NCI-H446 (cell line): ENCODE measurements at regions not wholly inside any gene's neighbourhood (a gene's known extent, or its start where the extent isn't known, plus 50 kb on each side); places are given as distances from the start of the nearest gene placed in this dataset.
"Not testable (repeated sequence)": the region's sequence is repeated elsewhere in the genome, so short reads cannot be mapped to it uniquely, and the experiment has no call there.

ENCODE experiments used
- DNase-seq, 2 experiments: peaks; one replicate each; lab custom pipeline; 2025; lab: John Stamatoyannopoulos, UW

- no peak for DNase-seq
Measured at GRCh38 chr4:170697845-170698244, 608.1 kb upstream of the AADAT start.

GRCh38 chr4:170697045-170697444 lies 607.3 kb upstream of the AADAT start:
- DNase-seq = no peak

- DNase-seq = no peak
Measured at GRCh38 chr4:170691168-170691567, 601.4 kb upstream of the AADAT start.

DNA sequence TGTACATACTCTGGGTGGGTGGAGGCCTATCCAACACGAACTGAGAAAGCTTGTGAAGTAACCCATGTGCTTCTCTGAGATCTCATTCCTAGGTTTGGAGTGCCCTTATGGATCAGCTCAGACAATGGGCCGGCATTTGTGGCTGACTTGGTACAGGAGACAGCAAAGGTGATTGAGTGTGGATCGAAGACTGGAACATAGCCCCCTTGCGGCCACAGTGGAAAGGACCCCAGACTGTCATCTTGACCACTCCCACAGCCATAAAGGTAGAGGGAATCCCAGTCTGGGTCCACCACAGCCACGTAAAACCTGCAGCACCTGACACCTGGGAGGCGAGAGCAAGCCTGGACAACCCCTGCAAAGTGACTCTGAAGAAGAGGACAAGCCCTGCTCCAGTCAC lies 598.0 kb upstream of the AADAT start:
- no peak for DNase-seq

DNA sequence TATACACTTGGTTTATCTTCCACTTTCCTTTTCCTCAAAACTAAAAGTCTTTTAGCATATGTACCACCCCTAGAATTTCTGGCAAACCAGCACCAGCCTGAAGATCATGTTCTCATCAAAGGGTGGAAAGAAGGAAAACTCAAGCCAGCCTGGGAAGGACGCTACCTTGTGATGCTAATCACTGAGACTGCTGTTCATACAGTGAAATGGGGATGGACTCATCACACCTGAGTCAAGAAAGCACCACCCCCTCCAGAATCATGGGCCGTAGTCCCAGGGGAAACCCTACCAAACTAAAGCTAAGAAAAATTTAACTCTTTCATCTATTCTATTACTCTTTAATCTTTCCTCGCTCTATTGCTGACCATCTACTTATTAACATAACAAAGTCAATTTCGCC lies 595.9 kb upstream of the AADAT start:
- not testable (repeated sequence) for DNase-seq

- DNase-seq = no peak
Measured at GRCh38 chr4:170682558-170683294, 593.0 kb upstream of the AADAT start.

- not testable (repeated sequence) for DNase-seq
Measured at GRCh38 chr4:170682087-170682486, 592.3 kb upstream of the AADAT start.

DNA sequence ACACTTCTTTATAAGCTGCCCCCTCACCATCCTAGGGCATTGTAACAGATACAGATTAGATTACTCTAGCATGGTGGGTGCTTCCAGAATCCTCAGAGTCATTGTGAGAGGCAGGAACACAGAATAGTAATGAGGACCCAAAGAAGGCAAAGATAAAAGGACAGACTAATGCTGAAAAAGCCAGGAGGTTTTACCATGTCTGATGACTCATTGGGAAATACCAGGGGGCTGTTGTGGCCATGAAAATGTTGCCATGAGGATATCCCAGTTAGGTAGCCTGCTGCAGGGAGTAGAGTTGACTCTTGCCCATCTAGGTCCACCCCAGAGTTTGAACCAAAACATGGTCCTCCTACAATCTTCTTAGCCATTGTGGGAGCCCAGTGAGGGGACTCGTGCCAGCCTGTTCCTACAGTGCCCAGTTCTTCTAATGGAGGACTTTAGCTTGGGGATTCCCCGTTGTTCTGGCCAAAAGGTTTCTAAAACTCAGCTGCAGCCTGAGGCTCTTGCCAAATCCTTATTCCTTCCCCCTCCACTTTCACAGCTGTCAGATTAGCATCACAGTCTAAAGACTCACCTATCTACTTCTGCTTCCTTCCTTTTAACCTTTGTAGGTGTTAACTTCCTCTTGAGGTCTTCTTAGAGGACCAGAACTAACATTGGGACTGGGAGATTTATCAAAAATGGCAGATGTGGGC lies 586.0 kb upstream of the AADAT start:
- no peak for DNase-seq

DNA sequence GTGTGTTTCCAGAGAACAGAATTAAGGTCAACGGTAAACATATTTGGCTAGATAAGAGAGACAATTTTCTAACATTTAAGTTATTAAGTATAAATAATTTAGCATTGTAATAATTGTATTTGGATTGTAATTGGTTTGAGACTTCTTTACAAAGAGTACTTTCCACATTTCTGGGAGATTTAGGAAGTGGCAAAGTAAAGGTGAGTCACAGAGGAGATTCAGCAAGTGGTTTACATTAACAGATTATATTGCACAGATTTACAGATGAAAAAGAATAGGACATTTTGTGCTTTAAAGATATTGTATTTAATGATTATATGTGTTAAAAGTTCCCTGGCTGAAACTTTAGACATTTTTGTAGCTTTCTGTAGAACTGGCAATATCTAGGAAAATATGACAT lies 584.4 kb upstream of the AADAT start:
- DNase-seq = no peak

- DNase-seq = no peak
Measured at GRCh38 chr4:170672381-170672965, 582.7 kb upstream of the AADAT start.

GRCh38 chr4:170671171-170671570 lies 581.4 kb upstream of the AADAT start:
- no peak for DNase-seq

GRCh38 chr4:170667814-170668213 lies 578.1 kb upstream of the AADAT start:
- DNase-seq = no peak

GRCh38 chr4:170666909-170667308 lies 577.2 kb upstream of the AADAT start:
- DNase-seq = no peak

- DNase-seq = no peak
Measured at GRCh38 chr4:170662250-170662649, 572.5 kb upstream of the AADAT start.

GRCh38 chr4:170657761-170658160 lies 568.0 kb upstream of the AADAT start:
- DNase-seq = no peak

DNA sequence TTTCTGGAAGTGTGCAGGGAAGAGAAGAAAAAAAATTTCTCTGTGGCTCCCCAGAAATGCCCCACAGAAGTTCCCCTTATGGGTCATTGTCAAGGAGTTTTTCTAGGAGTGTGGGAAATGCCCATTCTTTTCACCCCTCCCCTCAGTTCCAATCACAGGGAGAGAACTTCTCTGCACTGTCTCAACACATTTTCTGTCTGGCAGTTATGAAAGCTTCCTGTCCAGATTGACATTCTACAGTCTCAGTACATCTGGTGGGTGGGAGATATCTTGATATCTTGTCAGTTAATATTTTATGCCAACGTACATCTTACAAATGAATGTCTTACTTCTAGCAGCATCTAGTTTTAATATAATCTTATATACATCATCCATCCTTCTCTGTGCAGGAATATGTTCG lies 566.8 kb upstream of the AADAT start:
- DNase-seq = no peak

DNA sequence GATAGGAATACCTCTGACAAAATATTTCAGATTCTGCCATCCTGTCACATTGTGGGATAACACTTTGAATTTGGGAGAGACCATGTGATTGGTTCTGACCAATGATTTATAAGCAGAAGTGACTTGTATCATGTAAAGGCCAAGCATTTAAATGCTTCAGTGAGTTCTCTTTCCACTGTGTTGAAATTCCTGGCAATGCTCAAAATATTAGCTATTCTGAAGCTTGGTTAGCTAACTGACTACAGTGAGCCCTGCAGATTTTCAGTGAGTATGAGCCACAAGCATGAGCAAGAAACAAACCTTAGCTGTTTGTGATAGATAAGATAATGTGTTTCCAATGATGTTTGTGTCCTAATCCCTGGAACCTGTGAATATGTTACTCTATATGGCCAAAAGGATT lies 562.8 kb upstream of the AADAT start:
- DNase-seq = no peak

DNA sequence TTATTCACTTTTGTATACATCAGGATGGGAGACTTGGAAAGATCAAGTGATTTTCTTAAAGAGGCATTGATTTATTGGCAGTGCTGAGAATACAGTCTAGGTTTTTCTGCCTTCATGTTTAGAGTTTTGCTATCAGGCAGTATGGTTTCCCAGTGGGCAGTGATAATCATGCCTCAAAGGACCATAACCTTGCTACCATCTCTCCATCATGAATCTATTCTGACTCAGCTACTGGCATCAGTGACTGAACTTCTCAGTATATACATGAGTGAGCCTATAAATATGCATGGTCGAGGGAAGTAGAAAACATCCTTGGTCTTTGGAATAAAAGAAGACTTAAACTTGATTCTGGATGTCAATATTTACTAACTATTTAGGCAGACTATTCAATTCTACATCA lies 562.0 kb upstream of the AADAT start:
- DNase-seq = no peak

DNA sequence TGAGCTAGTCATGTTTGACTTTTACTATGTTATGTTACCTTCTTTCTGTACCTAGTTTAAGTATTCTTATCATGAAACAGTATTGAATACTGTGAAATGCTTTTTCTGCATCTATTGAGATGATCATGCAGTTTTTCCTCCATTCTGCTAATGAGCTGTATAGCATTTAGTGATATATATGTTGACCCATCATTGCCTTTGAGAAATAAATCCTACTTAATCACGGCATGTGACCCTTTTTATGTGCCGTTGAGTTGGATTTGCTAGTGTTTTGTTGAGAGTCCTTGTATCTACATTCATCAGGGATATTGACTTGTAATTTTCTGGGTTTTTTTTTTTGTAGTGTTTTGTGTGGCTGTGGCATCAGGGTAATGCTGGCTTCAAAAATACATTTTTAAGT lies 537.7 kb upstream of the AADAT start:
- DNase-seq = no peak

- no peak for DNase-seq
Measured at GRCh38 chr4:170623899-170624298, 534.1 kb upstream of the AADAT start.

DNA sequence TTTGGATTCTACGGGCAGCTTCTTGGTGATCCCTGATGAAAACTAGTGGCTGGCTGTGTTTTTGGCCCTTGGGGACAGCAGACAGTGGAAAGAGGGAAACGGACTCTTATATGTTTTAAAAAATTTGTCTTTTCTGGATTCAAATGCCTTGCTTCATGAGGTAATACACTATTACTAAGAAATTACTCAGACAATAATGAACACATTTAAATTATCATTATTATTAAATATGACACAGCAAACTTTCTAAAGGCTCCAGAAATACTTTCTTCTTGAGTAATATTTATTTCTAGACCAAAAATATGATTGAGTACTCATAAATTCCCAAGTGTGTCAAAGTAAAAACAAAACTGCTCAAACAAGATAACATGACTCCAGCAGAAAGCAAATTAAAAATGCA lies 520.7 kb upstream of the AADAT start:
- no peak for DNase-seq

DNA sequence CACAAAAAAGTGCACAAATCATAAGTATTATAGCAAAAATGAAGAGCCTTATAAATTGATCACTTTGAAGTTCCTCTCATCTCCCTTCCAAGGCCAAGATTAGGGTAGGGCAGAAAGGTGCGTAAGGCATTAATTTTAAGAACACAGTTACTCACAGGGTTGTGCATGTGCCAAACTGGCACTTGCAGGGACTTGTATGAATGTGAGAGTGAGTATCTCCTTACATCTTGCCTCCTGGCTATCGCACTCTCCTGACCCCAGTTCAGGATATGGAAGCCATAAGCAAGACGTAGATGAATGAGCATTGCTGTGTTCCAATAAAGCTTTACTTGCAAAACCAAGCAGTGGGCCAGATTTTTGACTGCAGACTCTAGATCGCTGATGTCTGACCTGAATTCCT lies 510.1 kb upstream of the AADAT start:
- DNase-seq = no peak

DNA sequence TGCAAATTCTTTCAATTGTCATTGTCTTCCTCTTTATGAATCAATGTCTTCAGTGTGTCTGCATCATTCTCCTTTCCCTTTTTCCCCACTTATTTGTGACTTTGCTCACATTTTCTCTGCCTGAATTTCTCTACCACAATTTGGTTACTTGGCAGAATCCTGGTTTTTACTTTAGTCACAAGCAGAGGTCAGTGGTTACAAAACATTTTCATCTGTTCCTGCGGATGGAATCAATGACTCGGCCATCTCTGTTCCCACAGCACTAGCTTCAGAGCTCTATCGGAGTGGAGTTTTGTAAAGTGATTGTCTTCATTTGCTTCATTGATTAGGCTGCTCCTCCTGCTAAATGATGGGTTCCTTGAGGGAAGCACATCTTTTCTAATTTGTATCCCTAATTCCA lies 501.3 kb upstream of the AADAT start:
- no peak for DNase-seq
